Ishikawa (cell line): ENCODE measurements at regions not wholly inside any gene's neighbourhood (a gene's known extent, or its start where the extent isn't known, plus 50 kb on each side); places are given as distances from the start of the nearest gene placed in this dataset.

Source experiments
- CEBPB ChIP-seq: IDR thresholded peaks from 2 replicates; pipeline ENCODE4 v1.6.1; 2012
- CREB1 ChIP-seq: IDR thresholded peaks from 2 replicates; pipeline ENCODE4 v1.6.1; 2012; ENCODE audit warnings: low read depth
- EGR1 ChIP-seq: IDR thresholded peaks from 2 replicates; pipeline ENCODE4 v1.6.1; 2012
- EP300 ChIP-seq: IDR thresholded peaks from 2 replicates; pipeline ENCODE4 v1.6.1; 2012; ENCODE audit warnings: borderline replicate concordance
- FOXM1 ChIP-seq: IDR thresholded peaks from 2 replicates; pipeline ENCODE4 v1.6.1; 2012; ENCODE audit warnings: low read depth, borderline replicate concordance
- NFIC ChIP-seq: IDR thresholded peaks from 2 replicates; pipeline ENCODE4 v1.6.1; 2012
- RAD21 ChIP-seq: IDR thresholded peaks from 2 replicates; pipeline ENCODE4 v1.6.1; 2012; ENCODE audit warnings: low read depth
- TAF1 ChIP-seq: IDR thresholded peaks from 2 replicates; pipeline ENCODE4 v1.6.1; 2012; ENCODE audit warnings: low read depth, mild to moderate bottlenecking
- TCF12 ChIP-seq: IDR thresholded peaks from 2 replicates; pipeline ENCODE4 v1.6.1; 2012; ENCODE audit warnings: low read depth
- TEAD4 ChIP-seq: IDR thresholded peaks from 2 replicates; pipeline ENCODE4 v1.6.1; 2012
- YY1 ChIP-seq: IDR thresholded peaks from 2 replicates; pipeline ENCODE4 v1.6.1; 2012; ENCODE audit warnings: low read depth
- ZBTB7A ChIP-seq: IDR thresholded peaks from 2 replicates; pipeline ENCODE4 v1.6.1; 2012; ENCODE audit warnings: low read depth
- TF ChIP-seq, protein P1 (sequence below): IDR thresholded peaks from 2 replicates; pipeline ENCODE4 v1.6.1; 2012
- TF ChIP-seq, protein P2 (sequence below): IDR thresholded peaks from 2 replicates; pipeline ENCODE4 v1.6.1; 2012
- TF ChIP-seq, protein P3 (sequence below): IDR thresholded peaks from 2 replicates; pipeline ENCODE4 v1.6.1; 2012; ENCODE audit warnings: low read depth, mild to moderate bottlenecking

DNA sequence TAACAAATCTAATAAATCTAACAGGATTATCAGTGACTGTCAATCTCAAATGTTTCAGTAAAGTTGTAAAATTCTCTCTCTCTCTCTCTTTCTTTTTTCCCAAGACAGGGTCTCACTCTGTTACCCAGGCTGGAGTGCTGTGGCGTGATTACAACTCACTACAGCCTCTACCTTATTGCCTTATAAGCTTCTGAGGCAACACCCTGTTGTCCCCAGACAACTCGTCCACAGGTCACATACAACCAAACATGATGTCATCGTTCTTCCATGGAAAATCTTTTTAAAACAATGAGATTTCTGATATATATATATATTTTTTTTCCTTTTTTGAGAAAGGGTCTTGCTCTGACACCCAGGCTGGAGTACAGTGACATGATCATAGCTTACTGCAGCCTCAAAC lies 151.4 kb upstream of the RGS6 start:
- TF ChIP-seq NFIC (no peak), EGR1 (no peak)

DNA sequence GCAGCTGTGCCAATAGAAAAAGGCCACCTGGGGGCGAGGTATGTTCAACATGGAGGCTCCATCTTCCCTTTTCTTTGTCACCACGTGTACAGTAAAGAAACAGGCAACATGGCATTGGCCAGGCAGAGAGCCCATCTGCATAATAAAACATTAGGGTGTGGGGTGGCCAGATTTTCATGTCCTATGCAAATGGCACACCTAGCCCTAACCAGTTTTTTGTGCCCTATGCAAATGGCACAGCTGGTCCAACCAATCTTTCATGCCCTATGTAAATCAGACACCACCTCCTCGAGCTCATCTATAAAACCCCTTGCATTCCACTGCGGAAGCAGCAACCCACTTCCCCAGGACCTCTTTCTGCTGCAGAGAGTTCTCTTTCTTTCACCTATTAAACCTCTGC lies 149.1 kb upstream of the RGS6 start:
- TF ChIP-seq TCF12, result no peak
- TF ChIP-seq TAF1, result no peak
- TF ChIP-seq NFIC, result no peak
- TF ChIP-seq, protein P1, sequence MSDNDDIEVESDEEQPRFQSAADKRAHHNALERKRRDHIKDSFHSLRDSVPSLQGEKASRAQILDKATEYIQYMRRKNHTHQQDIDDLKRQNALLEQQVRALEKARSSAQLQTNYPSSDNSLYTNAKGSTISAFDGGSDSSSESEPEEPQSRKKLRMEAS, result no peak
- TF ChIP-seq CREB1, result no peak
- no peak for TF ChIP-seq EP300

DNA sequence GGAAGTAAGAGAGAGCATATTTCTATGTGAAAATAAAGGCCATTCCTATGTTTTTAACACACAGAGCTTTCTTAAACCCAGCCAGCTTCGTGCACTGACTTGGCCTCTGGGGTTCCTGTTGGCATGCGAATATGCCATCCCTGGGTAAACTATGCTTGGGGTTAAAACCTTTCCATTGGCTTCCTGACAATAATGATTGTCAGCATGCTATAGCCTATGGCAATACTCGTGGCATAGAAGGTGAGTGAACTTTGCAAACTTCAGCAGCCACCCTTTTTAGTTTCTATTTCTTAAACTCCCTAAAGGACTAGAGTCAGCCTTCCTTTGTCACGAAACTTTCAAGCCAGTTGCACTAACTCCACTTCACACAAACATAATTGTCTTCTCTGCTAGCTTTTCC lies 148.4 kb upstream of the RGS6 start:
- no peak for TF ChIP-seq YY1
- TF ChIP-seq, protein P1, result no peak
- TF ChIP-seq TCF12, result no peak
- TF ChIP-seq EGR1, result no peak
- TF ChIP-seq, protein P2, sequence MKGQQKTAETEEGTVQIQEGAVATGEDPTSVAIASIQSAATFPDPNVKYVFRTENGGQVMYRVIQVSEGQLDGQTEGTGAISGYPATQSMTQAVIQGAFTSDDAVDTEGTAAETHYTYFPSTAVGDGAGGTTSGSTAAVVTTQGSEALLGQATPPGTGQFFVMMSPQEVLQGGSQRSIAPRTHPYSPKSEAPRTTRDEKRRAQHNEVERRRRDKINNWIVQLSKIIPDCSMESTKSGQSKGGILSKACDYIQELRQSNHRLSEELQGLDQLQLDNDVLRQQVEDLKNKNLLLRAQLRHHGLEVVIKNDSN, result no peak
- no peak for TF ChIP-seq ZBTB7A
- no peak for TF ChIP-seq TAF1
- TF ChIP-seq CEBPB, result no peak
- TF ChIP-seq NFIC, result no peak
- no peak for TF ChIP-seq EP300
- TF ChIP-seq CREB1, result no peak
- no peak for TF ChIP-seq TEAD4
- TF ChIP-seq RAD21, result no peak

DNA sequence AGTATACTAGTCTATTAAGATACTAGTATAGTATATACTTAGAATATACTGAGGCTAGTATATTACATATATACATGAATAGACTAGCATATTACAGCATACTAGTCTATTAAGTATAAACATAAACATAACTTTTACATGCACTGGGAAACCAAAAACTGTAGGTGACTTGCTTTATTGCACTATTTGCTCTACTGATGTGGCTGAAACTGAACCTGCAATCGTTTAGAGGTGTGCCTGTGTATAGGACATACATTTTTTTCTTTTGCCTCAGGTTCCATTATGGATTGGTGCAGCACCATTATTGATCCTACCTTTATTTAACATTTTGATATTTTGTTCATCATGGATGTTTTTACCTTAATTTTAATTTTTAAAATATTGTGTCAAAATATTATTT lies 143.2 kb upstream of the RGS6 start:
- TF ChIP-seq, protein P1, result no peak
- no peak for TF ChIP-seq TCF12

DNA sequence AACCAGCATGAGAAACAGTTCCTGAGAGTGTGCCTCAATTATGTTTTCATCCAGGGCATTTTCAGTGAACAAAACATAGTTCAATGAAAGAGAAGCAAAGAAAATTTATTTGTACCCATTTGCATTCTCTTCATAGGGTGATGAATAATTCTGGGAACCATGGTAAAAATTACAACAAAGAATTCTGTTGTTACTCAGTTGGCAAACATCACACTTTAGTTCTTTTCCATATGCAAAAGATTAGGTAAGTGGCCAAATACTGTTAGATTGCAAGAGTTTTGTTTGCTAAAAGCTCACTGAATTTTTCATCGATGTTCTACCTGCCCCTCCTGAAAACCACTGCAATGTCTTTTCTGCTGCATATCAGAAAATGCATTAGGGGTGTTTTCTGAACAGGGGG lies 132.4 kb upstream of the RGS6 start:
- TF ChIP-seq ZBTB7A (no peak), CEBPB (no peak), TCF12 (no peak), TEAD4 (no peak), RAD21 (no peak), EP300 (no peak), TAF1 (no peak), EGR1 (no peak), NFIC (no peak), CREB1 (no peak), YY1 (no peak), FOXM1 (no peak)
- TF ChIP-seq, protein P3, sequence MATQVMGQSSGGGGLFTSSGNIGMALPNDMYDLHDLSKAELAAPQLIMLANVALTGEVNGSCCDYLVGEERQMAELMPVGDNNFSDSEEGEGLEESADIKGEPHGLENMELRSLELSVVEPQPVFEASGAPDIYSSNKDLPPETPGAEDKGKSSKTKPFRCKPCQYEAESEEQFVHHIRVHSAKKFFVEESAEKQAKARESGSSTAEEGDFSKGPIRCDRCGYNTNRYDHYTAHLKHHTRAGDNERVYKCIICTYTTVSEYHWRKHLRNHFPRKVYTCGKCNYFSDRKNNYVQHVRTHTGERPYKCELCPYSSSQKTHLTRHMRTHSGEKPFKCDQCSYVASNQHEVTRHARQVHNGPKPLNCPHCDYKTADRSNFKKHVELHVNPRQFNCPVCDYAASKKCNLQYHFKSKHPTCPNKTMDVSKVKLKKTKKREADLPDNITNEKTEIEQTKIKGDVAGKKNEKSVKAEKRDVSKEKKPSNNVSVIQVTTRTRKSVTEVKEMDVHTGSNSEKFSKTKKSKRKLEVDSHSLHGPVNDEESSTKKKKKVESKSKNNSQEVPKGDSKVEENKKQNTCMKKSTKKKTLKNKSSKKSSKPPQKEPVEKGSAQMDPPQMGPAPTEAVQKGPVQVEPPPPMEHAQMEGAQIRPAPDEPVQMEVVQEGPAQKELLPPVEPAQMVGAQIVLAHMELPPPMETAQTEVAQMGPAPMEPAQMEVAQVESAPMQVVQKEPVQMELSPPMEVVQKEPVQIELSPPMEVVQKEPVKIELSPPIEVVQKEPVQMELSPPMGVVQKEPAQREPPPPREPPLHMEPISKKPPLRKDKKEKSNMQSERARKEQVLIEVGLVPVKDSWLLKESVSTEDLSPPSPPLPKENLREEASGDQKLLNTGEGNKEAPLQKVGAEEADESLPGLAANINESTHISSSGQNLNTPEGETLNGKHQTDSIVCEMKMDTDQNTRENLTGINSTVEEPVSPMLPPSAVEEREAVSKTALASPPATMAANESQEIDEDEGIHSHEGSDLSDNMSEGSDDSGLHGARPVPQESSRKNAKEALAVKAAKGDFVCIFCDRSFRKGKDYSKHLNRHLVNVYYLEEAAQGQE, result no peak
- TF ChIP-seq, protein P2, result no peak
- TF ChIP-seq, protein P1, result no peak

DNA sequence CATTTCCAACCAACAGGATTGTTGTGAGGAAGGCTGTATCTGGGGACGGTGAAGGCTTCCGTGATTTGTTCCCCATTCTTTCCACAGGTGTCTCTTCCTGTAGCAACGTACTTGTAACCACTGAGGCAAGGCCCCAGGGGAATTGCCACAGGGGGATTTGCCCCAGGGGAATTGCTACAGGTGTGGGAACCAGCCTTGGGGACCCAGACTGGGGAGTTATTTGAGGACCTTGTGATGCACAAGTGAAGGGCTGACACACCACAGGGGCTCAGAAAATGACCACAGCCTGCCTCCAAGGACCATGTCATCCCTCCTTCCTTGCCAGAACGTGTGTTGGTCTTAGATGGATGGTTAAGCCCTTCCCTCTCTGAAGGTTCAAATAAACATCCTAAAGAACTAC lies 131.4 kb upstream of the RGS6 start:
- TF ChIP-seq FOXM1 (no peak), ZBTB7A (no peak), TCF12 (no peak), CEBPB (no peak), CREB1 (no peak), TAF1 (no peak), EGR1 (no peak), EP300 (no peak), NFIC (no peak), YY1 (no peak), TEAD4 (no peak), RAD21 (no peak)
- TF ChIP-seq, protein P1, result no peak
- TF ChIP-seq, protein P2, result no peak
- TF ChIP-seq, protein P3, result no peak
